ENCODE measurements at regions not wholly inside any gene's neighbourhood (a gene's known extent, or its start where the extent isn't known, plus 50 kb on each side); places are given as distances from the start of the nearest gene placed in this dataset.

- TF ChIP-seq ZBTB33 (IDR thresholded peaks at IDR 0.05) (no peak), CTCF (IDR thresholded peaks at IDR 0.05; ENCODE audit: low read depth, low read length, missing input control) (no peak), REST (IDR thresholded peaks at IDR 0.05) (no peak), SP1 (IDR thresholded peaks at IDR 0.05) (no peak), TAF1 (conservative IDR thresholded peaks at IDR 0.05) (no peak), GABPA (IDR thresholded peaks at IDR 0.05 in 1 of 2, conservative IDR thresholded peaks at IDR 0.05 in 1 of 2) (no peak), MAX (IDR thresholded peaks at IDR 0.05) (no peak), FOXA1 (IDR thresholded peaks at IDR 0.05) (no peak), HNF4A (conservative IDR thresholded peaks at IDR 0.05) (no peak), YY1 (IDR thresholded peaks at IDR 0.05) (no peak), ATF3 (IDR thresholded peaks at IDR 0.05) (no peak), NR2F2 (IDR thresholded peaks at IDR 0.05) (no peak), RAD21 (IDR thresholded peaks at IDR 0.05) (no peak), FOXA2 (IDR thresholded peaks at IDR 0.05) (no peak)
These were observed 258.8 kb upstream of the PDZRN3 start for GRCh38 chr3:73883497-73883896.
